Spleen (tissue), 11 donors: ENCODE measurements at regions not wholly inside any gene's neighbourhood (a gene's known extent, or its start where the extent isn't known, plus 50 kb on each side); places are given as distances from the start of the nearest gene placed in this dataset.
"Not testable (repeated sequence)": the region's sequence is repeated elsewhere in the genome, so short reads cannot be mapped to it uniquely, and the experiment has no call there.

Experiments used
- DNase-seq: peaks from one replicate; pipeline ENCODE4 v3.0.0-alpha.2; 2020
- H3K27ac ChIP-seq, 8 donors: fragments of 200-600 bp; sonication (generic) in 7 of 8; 1 replicate in 4 of 8; 2 replicates in 4 of 8; pipeline versions ENCODE4 v1.5.0 to v1.8.0; 2016 to 2021; ENCODE audit warnings: inconsistent platforms in 4 of 8, mild to moderate bottlenecking in 4 of 8, moderate library complexity in 1 of 8
- H3K27me3 ChIP-seq, 7 donors: fragments of 200-600 bp; sonication (generic) in 6 of 7; replicated peaks in 1 of 7; 1 replicate in 4 of 7; 2 replicates in 3 of 7; pipeline versions ENCODE4 v1.5.0 to v1.8.0; 2016 to 2021; ENCODE audit warnings: inconsistent platforms in 3 of 7, mild to moderate bottlenecking in 1 of 7
- H3K36me3 ChIP-seq, 6 donors: fragments of 200-600 bp; sonication (generic) in 5 of 6; 1 replicate in 4 of 6; 2 replicates in 2 of 6; pipeline versions ENCODE4 v1.5.0 to v1.8.0; 2016 to 2021; ENCODE audit warnings: inconsistent platforms in 2 of 6
- H3K4me1 ChIP-seq, 6 donors: fragments of 200-600 bp; sonication (generic) in 5 of 6; 1 replicate in 3 of 6; 2 replicates in 3 of 6; pipeline versions ENCODE4 v1.5.0 to v1.8.0; 2016 to 2021; ENCODE audit warnings: inconsistent platforms in 3 of 6
- H3K4me3 ChIP-seq, 8 donors: fragments of 200-600 bp; sonication (generic) in 7 of 8; 1 replicate in 4 of 8; 2 replicates in 4 of 8; pipeline versions ENCODE4 v1.5.0 to v1.8.0; 2016 to 2021; ENCODE audit warnings: inconsistent platforms in 4 of 8, mild to moderate bottlenecking in 4 of 8, moderate library complexity in 2 of 8
- H3K9me3 ChIP-seq, 8 donors: fragments of 200-600 bp; sonication (generic) in 7 of 8; 1 replicate in 4 of 8; 2 replicates in 4 of 8; pipeline versions ENCODE4 v1.5.0 to v1.8.0; 2016 to 2021; ENCODE audit warnings: inconsistent platforms in 4 of 8
- CTCF ChIP-seq, 11 experiments: fragments of 200-600 bp in 7 of 11; fragments of 450-650 bp in 4 of 11; sonication (generic) in 4 of 11; IDR thresholded peaks in 8 of 11; conservative IDR thresholded peaks in 3 of 11; 1 replicate in 7 of 11; 2 replicates in 4 of 11; pipeline versions ENCODE4 v1.4.0 to v1.8.0; 2016 to 2021; ENCODE audit warnings: antibody characterized with exemption in 11 of 11, inconsistent platforms in 4 of 11, mild to moderate bottlenecking in 1 of 11
- POLR2A ChIP-seq, 3 donors: fragments of 450-650 bp; IDR thresholded peaks; one replicate each; pipeline ENCODE4 v1.5.1; 2017; ENCODE audit warnings: antibody characterized with exemption in 3 of 3, mild to moderate bottlenecking in 1 of 3
- POLR2AphosphoS5 ChIP-seq, 3 donors: sonication (generic); formaldehyde crosslinking; IDR thresholded peaks; one replicate each; pipeline ENCODE4 v1.5.1; 2017; ENCODE audit warnings: antibody characterized with exemption in 3 of 3
- WGBS, 5 donors: extraction: QIAGEN DNeasy Blood & Tissue Kit in 3 of 5; methylation state at CpG; one replicate each; pipeline versions ENCODE4 v1.1.5 to v1.1.7; 2013 to 2018; 5-methylcytosine and 5-hydroxymethylcytosine counted together
- intact Hi-C: fragments of 100-400 bp; cut with DNase I; formaldehyde crosslinking; loops from one replicate; pipeline ENCODE4 v1.15.0; 2023; ENCODE audit warnings: low total_unique reads
- donor health status: healthy with polysubstance abuse.
- donor health status: DM: no; HTN: no; CAD: no; lungs with moderate emphysema.
- donor health status: DM: no; HTN: no; CAD: no.
- donor health status: Bipolar disorder and iron deficiency.
- donor health status: healthy.
- donor health status: DM: no; HTN: no; CAD: no.
- donor health status: DM: yes; HTN: yes; CAD: no.

- Histone ChIP-seq H3K27me3 (peaks cover 0 to 10% (median 0%) of the 10 kb centered on the region in 7 donors), H3K27ac (no peak overlapping the region), H3K9me3 (no peaks in the 10 kb centered on the region), H3K4me1 (no peaks in the 10 kb centered on the region), H3K36me3 (no peaks in the 10 kb centered on the region), H3K4me3 (no peak overlapping the region)
- 38 to 47% (median 42%) methylated on average over 11 of the region's 11 CpGs for WGBS, 5 donors
- intact Hi-C loops = no loop called here
- TF ChIP-seq CTCF (IDR thresholded peaks at IDR 0.05 in 8 of 11, conservative IDR thresholded peaks at IDR 0.05 in 3 of 11) (no peak), POLR2A (IDR thresholded peaks at IDR 0.05) (no peak), POLR2AphosphoS5 (IDR thresholded peaks at IDR 0.05) (no peak)
- DNase-seq = no peak
These were observed 118.1 kb upstream of the EGR2 start for GRCh38 chr10:62934258-62934657.

GRCh38 chr10:62928763-62929162, 112.6 kb upstream of the EGR2 start:
- H3K36me3 ChIP-seq, DNase-seq, H3K4me3 ChIP-seq, H3K27ac ChIP-seq, H3K4me1 ChIP-seq, H3K27me3 ChIP-seq, intact Hi-C loops, H3K9me3 ChIP-seq: not testable (repeated sequence)
- WGBS, 5 donors = 86 to 95% (median 91%) methylated on average over 13 to 24 of the region's 24 CpGs

GRCh38 chr10:62926407-62926806, 110.2 kb upstream of the EGR2 start:
- 80 to 88% (median 83%) methylated on average over 1 of the region's 1 CpG for WGBS, 5 donors
- TF ChIP-seq CTCF (IDR thresholded peaks at IDR 0.05 in 8 of 11, conservative IDR thresholded peaks at IDR 0.05 in 3 of 11) (no peak), POLR2AphosphoS5 (IDR thresholded peaks at IDR 0.05) (no peak), POLR2A (IDR thresholded peaks at IDR 0.05) (no peak)
- Histone ChIP-seq H3K9me3 (no peaks in the 10 kb centered on the region), H3K4me3 (no peak overlapping the region), H3K36me3 (no peaks in the 10 kb centered on the region), H3K27me3 (peaks cover 0 to 5% (median 0%) of the 10 kb centered on the region in 7 donors), H3K4me1 (peaks cover 0 to 6% (median 0%) of the 10 kb centered on the region in 6 donors), H3K27ac (no peak overlapping the region)
- DNase-seq = no peak
- intact Hi-C loops = no loop called here

- H3K27ac ChIP-seq = no peak overlapping the region
- intact Hi-C loops = no loop called here
- peaks cover 0 to 6% (median 0%) of the 10 kb centered on the region in 6 donors for H3K4me1 ChIP-seq
- no peaks in the 10 kb centered on the region for H3K9me3 ChIP-seq
- H3K36me3 ChIP-seq = no peaks in the 10 kb centered on the region
- peak; percentile 72 for DNase-seq
- WGBS, 5 donors = 43 to 82% (median 48%) methylated on average over 15 to 20 of the region's 20 CpGs
- H3K4me3 ChIP-seq = peak overlapping the region in 3 of 8 donors; percentile 11 to 28 (median 20)
- H3K27me3 ChIP-seq = peaks cover 0 to 5% (median 0%) of the 10 kb centered on the region in 7 donors
- TF ChIP-seq POLR2AphosphoS5 (IDR thresholded peaks at IDR 0.05) (no peak), CTCF (IDR thresholded peaks at IDR 0.05 in 8 of 11, conservative IDR thresholded peaks at IDR 0.05 in 3 of 11) (no peak), POLR2A (IDR thresholded peaks at IDR 0.05) (no peak)
These were observed 108.2 kb upstream of the EGR2 start for GRCh38 chr10:62924344-62924748.

- Histone ChIP-seq H3K27me3 (peaks cover 0 to 5% (median 0%) of the 10 kb centered on the region in 7 donors), H3K4me1 (peaks cover 0 to 6% (median 0%) of the 10 kb centered on the region in 6 donors), H3K27ac (no peak overlapping the region), H3K9me3 (no peaks in the 10 kb centered on the region), H3K4me3 (no peak overlapping the region), H3K36me3 (no peaks in the 10 kb centered on the region)
- intact Hi-C loops = no loop called here
- DNase-seq = no peak
- no peak for TF ChIP-seq POLR2AphosphoS5 (IDR thresholded peaks at IDR 0.05)
- no peak for TF ChIP-seq POLR2A (IDR thresholded peaks at IDR 0.05)
- TF ChIP-seq CTCF (IDR thresholded peaks at IDR 0.05 in 8 of 11, conservative IDR thresholded peaks at IDR 0.05 in 3 of 11) = no peak
- 91 to 98% (median 93%) methylated on average over 3 of the region's 3 CpGs for WGBS, 5 donors
These were observed 103.6 kb upstream of the EGR2 start for GRCh38 chr10:62919776-62920175.
